ENCODE measurements at regions not wholly inside any gene's neighbourhood (a gene's known extent, or its start where the extent isn't known, plus 50 kb on each side); places are given as distances from the start of the nearest gene placed in this dataset.
"Not testable (repeated sequence)": the region's sequence is repeated elsewhere in the genome, so short reads cannot be mapped to it uniquely, and the experiment has no call there.

GRCh38 chr6:44002067-44002592 lies 125.1 kb downstream of the MRPL14 start:
- peak overlapping the region; percentile 20 for H3K27ac ChIP-seq
- DNase-seq (ENCODE audit: low read depth, low spot score) = no peak

DNA sequence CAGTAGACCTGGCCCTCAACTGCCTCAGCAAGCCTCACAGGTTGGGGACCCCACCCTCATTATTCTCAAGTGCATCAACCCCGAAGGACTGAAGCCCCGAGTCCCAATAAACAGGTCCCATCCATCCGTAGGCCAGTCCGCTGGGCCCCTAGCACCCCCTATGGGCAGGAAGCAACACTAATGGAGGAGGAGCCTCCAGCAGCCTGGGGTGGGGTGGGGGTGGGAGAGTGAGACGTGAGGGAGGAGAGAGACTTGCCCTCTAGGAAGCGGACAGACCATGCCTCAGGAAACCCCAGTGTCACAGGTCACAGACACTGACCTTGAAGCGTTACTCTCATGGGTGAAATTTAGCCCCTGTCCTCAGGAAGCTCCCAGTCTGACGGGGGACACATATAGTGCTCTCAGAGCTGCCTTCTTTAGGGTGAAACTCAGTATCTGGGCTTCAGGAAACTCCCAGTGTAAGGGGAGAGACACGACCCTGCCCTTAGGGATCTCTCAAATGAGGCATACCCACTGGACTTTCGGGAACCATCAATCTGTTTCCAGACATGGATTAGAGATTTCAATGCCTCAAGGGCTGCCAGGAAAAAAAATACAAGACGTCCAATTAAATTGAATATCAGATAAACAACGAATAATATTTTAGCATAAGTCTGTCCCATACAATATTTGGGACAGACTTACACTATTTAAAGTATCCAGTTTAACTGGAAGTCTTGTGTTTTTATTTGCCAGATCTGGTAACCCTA lies 125.8 kb downstream of the MRPL14 start:
- DNase-seq (ENCODE audit: low read depth, low spot score) = no peak
- H3K27ac ChIP-seq = peak overlapping the region; percentile 20

GRCh38 chr6:44000164-44000842 lies 126.9 kb downstream of the MRPL14 start:
- no peak overlapping the region for H3K27ac ChIP-seq
- DNase-seq (ENCODE audit: low read depth, low spot score) = no peak

GRCh38 chr6:43999628-44000027 lies 127.6 kb downstream of the MRPL14 start:
- no peak for DNase-seq (ENCODE audit: low read depth, low spot score)
- H3K27ac ChIP-seq = no peak overlapping the region

- H3K27ac ChIP-seq; DNase-seq (ENCODE audit: low read depth, low spot score): not testable (repeated sequence)
Measured at GRCh38 chr6:43998592-43999243, 128.5 kb downstream of the MRPL14 start.

- not testable (repeated sequence) for DNase-seq (ENCODE audit: low read depth, low spot score); H3K27ac ChIP-seq
Measured at GRCh38 chr6:43997990-43998585, 129.2 kb downstream of the MRPL14 start.

- H3K27ac ChIP-seq = no peak overlapping the region
- DNase-seq (ENCODE audit: low read depth, low spot score) = no peak
Measured at GRCh38 chr6:43997345-43997677, 129.9 kb downstream of the MRPL14 start.

DNA sequence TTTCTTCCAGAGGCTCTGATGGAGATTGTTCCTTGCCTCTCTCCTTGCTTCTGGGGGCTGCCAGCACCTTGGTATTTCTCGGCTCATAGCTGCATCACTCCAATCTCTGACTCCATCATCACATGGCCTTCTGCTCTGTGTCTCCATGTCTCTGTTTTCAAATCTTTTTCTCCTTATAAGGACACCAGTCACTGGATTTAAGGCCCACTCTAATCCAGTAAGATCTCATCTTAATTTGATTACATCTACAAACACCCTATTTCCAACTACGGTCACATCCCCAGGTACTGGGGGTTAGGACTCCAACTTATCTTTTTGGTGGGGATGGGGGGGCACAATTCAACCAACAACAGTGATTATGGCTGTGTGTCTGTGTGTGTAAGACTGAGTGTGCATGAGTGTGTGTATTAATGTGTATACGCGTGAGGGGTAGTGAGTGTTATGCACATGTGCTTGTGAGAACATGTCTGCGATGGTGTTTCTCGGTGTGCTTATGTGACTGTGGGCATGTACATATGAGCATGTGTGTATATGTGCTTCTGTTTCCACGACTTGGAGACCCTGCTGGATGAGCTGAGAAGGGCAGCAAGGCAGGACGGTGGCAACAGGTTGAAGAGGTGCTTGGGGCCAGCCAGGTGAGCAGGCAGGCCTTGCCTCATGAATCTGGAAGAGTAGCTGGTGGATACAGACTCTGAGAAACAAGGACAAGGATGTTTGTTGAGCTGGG lies 130.5 kb downstream of the MRPL14 start:
- H3K27ac ChIP-seq = no peak overlapping the region
- DNase-seq (ENCODE audit: low read depth, low spot score) = no peak

DNA sequence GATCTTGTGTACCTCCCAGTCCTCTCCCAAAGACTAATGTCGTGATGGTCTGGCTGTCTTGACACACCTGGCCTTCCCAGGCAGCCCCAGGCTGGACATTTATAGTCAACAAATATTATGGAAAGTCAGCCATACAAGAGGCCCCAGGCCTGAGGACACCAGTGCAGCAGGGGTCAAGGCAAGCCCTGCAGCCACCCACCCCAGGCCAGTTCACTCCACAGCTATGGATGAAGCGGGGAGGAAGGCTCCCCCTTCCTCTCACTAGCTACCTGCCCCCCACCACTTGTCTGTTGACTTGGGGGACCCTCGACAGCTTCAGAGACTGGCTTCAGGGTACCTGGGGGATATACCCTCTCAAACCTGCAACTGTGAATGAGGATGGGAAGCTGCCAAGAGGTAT lies 132.1 kb downstream of the MRPL14 start:
- H3K27ac ChIP-seq = no peak overlapping the region

GRCh38 chr6:43993881-43994523 lies 133.2 kb downstream of the MRPL14 start:
- no peak overlapping the region for H3K27ac ChIP-seq
- no peak for DNase-seq (ENCODE audit: low read depth, low spot score)

More for the DNA sequence above, 132.1 kb downstream of the MRPL14 start:
- no peak for DNase-seq (ENCODE audit: low read depth, low spot score)

DNA sequence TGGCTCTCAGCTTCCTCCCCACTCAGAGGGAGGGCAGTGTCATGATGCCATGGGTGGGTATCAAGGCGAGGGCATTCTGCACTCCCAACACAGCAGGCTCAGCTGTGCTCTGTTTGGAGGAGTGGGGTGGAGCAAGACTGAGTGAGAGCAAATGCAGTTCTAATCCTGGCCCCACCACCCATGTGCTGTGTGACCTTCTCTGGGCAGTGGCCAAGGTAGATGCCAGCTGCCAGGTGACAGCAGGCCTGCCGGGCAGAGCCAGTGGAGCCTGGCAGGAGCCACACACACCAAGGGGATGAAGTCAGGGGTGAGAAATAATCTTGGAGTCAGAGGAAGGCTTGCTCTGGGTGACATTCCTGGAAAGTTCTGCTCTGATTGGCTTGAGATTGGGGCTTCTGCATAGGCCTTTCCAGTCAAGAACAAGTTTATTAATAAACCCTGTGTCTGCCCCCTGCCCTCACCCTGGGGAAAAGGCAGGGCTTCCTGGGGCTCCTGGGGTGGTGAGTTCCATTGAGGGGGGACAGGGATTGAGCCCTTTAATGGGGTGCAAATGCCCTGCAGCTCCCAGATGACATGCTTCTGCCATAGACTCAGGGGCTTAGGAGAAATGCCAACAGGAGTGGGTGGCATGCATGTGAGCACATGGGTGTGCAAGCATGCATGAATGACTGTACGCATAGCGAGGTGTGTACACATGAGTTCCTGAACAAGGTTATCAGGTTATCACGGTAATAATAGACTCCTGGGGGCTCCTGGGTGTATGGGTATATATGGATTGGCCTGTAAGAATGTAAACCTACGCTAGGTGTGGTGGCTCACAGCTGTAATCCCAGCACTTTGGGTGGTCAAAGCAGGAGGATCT lies 134.2 kb downstream of the MRPL14 start:
- H3K27ac ChIP-seq = no peak overlapping the region
- DNase-seq (ENCODE audit: low read depth, low spot score) = no peak

DNA sequence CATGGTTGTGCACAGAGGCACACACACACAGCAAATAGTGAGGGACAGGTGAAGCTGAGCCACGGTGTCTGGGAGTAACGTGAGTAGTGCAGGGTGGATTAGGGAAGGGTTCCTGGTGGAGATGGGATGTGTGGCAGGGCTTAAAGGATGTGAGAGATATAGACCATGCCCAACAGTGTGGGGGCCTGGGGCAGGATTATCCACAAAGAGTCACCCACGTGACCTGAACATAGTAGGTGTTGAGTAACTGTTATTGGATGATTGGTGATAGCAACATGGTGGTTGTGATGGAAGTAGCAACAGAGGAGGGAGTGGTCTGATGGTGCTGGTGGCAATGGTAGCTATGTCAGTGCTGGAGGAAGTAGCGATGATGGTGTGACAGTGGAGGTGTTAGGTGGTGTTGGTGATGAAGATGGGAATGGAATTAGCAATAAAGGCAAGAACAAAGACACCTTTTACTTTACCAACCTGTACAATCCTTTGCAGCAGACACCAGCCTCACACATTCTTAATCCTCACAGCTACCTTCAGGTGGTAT lies 135.1 kb downstream of the MRPL14 start:
- H3K27ac ChIP-seq = no peak overlapping the region
- no peak for DNase-seq (ENCODE audit: low read depth, low spot score)

- H3K27ac ChIP-seq = no peak overlapping the region
Measured at GRCh38 chr6:43990627-43991619, 136.3 kb downstream of the MRPL14 start.

GRCh38 chr6:43990275-43990626 lies 137.0 kb downstream of the MRPL14 start:
- H3K27ac ChIP-seq = no peak overlapping the region
- no peak for DNase-seq (ENCODE audit: low read depth, low spot score)

More at GRCh38 chr6:43990627-43991619, 136.3 kb downstream of the MRPL14 start:
- DNase-seq (ENCODE audit: low read depth, low spot score) = no peak

DNA sequence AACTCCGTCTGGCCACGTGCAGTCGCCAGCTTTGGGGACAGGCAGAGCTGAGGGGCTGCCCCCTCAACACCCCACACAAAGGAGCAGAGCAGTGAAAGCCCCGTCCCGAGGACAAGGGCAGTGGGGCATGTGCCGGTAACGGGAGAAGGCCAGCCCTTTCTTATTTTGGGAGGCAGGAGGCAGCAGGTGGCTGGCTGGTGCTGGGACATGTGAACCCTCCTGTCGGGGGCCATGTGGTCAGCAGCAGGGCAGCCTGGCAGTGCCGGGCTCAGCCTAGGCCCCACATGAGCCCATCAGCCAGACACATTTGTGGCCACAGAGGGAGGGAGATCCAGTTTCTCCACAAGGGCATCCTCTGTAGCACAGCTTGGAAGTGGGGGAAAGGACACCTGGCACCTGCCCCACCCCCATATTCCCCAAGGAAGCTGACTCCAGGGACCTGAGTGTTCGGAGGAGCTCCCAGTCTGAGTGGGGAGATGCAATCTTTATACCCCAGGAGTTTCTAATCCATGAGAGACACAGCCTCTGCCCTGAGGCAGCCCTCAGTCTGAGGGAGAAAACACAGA lies 137.6 kb downstream of the MRPL14 start:
- no peak for DNase-seq (ENCODE audit: low read depth, low spot score)
- H3K27ac ChIP-seq = no peak overlapping the region

DNA sequence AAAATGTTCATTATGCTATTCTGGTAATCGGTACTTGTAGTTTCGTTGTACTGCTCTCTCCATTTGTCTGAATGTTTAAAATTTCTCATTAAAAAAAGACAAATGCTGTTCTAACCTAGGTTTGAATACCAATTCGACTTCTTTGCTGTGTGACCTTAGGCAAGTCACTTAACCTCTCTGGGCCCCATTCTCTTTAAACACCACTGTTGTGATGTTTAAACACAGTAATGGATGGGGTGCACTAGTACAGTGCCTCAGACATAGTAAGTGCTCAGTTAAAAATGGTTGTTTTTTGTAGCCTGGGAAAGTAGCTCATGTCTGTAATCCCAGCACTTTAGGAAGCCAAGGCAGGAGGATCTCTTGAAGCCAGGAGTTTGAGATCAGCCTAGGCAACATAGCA lies 138.5 kb downstream of the MRPL14 start:
- no peak for DNase-seq (ENCODE audit: low read depth, low spot score)
- H3K27ac ChIP-seq = no peak overlapping the region

GRCh38 chr6:43987838-43988439 lies 139.3 kb downstream of the MRPL14 start:
- no peak overlapping the region for H3K27ac ChIP-seq

More at GRCh38 chr6:43987838-43988439, 139.3 kb downstream of the MRPL14 start:
- DNase-seq (ENCODE audit: low read depth, low spot score) = no peak
